Colon (tissue), 2 donors: ENCODE measurements at regions not wholly inside any gene's neighbourhood (a gene's known extent, or its start where the extent isn't known, plus 50 kb on each side); places are given as distances from the start of the nearest gene placed in this dataset.

Experiments used
- FAIRE-seq: peaks from 2 replicates; lab custom pipeline; 2012; peaks lifted over from hg19 to GRCh38; lab: Jason Lieb, UNC
- donor health status: control.
- donor health status: control.

GRCh38 chr5:143456952-143457547 lies 53.6 kb upstream of the NR3C1 start:
- FAIRE-seq, result no peak

- FAIRE-seq, result no peak
These were observed 51.5 kb upstream of the NR3C1 start for GRCh38 chr5:143454936-143455516.

GRCh38 chr5:143453720-143454119 lies 50.2 kb upstream of the NR3C1 start:
- FAIRE-seq, result no peak
